GM12873 (cell line): ENCODE measurements at regions not wholly inside any gene's neighbourhood (a gene's known extent, or its start where the extent isn't known, plus 50 kb on each side); places are given as distances from the start of the nearest gene placed in this dataset.

ENCODE experiments used
- TF ChIP-seq, protein P1 (sequence below): IDR thresholded peaks from 2 replicates; pipeline ENCODE4 v1.5.1; 2012; ENCODE audit warnings: low read depth, mild to moderate bottlenecking, moderate library complexity, low read length, control low read depth; ENCODE audit not compliant: insufficient read depth; ENCODE audit errors: missing control alignments

- TF ChIP-seq, protein P1, sequence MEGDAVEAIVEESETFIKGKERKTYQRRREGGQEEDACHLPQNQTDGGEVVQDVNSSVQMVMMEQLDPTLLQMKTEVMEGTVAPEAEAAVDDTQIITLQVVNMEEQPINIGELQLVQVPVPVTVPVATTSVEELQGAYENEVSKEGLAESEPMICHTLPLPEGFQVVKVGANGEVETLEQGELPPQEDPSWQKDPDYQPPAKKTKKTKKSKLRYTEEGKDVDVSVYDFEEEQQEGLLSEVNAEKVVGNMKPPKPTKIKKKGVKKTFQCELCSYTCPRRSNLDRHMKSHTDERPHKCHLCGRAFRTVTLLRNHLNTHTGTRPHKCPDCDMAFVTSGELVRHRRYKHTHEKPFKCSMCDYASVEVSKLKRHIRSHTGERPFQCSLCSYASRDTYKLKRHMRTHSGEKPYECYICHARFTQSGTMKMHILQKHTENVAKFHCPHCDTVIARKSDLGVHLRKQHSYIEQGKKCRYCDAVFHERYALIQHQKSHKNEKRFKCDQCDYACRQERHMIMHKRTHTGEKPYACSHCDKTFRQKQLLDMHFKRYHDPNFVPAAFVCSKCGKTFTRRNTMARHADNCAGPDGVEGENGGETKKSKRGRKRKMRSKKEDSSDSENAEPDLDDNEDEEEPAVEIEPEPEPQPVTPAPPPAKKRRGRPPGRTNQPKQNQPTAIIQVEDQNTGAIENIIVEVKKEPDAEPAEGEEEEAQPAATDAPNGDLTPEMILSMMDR: no peak
These were observed 380.8 kb downstream of the TMA16 start for GRCh38 chr4:163875327-163875726.

GRCh38 chr4:163878336-163879121 lies 384.0 kb downstream of the TMA16 start:
- TF ChIP-seq, protein P1: no peak

- TF ChIP-seq, protein P1: no peak
These were observed 397.9 kb downstream of the TMA16 start for GRCh38 chr4:163892417-163892816.

GRCh38 chr4:163895378-163896005 lies 401.0 kb downstream of the TMA16 start:
- TF ChIP-seq, protein P1: no peak

- TF ChIP-seq, protein P1: no peak
These were observed 406.8 kb downstream of the TMA16 start for GRCh38 chr4:163901319-163901718.

DNA sequence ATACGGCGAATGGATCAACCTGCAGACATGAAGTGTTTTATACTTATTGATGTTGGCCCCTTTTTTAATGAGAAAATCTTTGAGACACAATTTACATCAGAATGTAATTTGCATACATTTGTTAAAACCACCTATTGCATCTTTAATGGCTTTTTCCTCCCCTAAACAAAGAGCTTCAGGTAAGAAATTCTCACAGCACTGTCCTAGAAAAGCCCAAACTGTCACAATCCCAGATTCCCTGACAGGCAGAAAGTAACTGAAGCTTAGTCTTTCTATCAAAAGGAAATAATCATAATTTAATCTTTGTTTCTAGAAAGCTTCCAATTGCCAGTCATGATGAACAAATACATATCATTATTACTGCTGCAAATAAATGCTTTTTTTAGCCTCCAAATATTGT lies 407.9 kb downstream of the TMA16 start:
- TF ChIP-seq, protein P1: no peak

DNA sequence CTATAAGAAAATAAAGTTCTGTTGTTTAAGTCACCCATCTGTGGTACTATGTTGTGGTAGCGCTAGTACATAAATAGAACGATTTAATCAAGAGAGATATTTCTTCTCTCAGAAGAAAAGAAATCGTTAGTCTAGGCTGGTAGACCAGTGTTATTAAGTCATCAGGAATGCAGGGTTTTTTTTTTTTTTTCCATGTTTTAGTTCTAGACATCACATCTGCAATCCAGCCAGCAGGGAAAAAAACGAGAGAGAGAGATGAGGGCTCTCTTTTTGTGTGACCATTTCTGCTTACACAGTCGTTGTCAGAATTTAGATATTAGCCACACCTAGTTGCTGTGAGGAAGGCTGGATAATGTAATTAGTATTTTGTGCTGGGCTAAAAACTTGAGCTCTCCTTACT lies 417.4 kb downstream of the TMA16 start:
- TF ChIP-seq, protein P1: no peak
